GM13976 (cell line): ENCODE measurements at regions not wholly inside any gene's neighbourhood (a gene's known extent, or its start where the extent isn't known, plus 50 kb on each side); places are given as distances from the start of the nearest gene placed in this dataset.

Experiments used
- DNase-seq: peaks from one replicate; pipeline ENCODE4 v3.0.0; 2012; ENCODE audit warnings: low spot score
- in situ Hi-C: fragments of 300-500 bp; cut with MboI; formaldehyde crosslinking; loops from one replicate; pipeline ENCODE4 v1.12.0; 2022; ENCODE audit warnings: low sequenced_read_pairs, mixed read lengths, inconsistent platforms; ENCODE audit not compliant: unreplicated experiment
- TF ChIP-seq, protein P1 (sequence below): IDR thresholded peaks from 2 replicates; pipeline ENCODE4 v1.5.1; 2012; ENCODE audit warnings: borderline replicate concordance, mild to moderate bottlenecking; ENCODE audit not compliant: insufficient read depth; ENCODE audit errors: extremely low read depth, missing control alignments, control extremely low read depth

DNA sequence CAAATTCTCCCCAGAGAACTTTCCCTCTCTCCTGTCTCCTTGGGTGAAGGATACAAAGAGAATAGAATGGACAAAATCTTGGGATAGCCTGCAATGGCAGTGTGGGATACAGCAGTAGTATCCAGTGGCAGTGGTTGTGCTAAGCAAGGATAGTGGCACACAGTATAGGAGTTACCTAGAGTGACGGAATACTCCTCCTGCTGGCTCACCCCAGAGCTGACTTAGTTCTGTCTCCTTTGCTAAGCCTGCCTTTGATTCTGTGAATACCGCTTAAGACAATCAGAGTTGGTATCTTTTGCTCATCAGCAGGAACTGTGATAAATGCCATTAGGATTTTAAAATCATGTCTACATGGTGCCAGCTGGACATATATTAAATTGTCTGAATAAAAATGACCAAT is 404.3 kb downstream of the JRKL start:
- TF ChIP-seq, protein P1, sequence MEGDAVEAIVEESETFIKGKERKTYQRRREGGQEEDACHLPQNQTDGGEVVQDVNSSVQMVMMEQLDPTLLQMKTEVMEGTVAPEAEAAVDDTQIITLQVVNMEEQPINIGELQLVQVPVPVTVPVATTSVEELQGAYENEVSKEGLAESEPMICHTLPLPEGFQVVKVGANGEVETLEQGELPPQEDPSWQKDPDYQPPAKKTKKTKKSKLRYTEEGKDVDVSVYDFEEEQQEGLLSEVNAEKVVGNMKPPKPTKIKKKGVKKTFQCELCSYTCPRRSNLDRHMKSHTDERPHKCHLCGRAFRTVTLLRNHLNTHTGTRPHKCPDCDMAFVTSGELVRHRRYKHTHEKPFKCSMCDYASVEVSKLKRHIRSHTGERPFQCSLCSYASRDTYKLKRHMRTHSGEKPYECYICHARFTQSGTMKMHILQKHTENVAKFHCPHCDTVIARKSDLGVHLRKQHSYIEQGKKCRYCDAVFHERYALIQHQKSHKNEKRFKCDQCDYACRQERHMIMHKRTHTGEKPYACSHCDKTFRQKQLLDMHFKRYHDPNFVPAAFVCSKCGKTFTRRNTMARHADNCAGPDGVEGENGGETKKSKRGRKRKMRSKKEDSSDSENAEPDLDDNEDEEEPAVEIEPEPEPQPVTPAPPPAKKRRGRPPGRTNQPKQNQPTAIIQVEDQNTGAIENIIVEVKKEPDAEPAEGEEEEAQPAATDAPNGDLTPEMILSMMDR: no peak
- DNase-seq: no peak
- in situ Hi-C loops: no loop called here

DNA sequence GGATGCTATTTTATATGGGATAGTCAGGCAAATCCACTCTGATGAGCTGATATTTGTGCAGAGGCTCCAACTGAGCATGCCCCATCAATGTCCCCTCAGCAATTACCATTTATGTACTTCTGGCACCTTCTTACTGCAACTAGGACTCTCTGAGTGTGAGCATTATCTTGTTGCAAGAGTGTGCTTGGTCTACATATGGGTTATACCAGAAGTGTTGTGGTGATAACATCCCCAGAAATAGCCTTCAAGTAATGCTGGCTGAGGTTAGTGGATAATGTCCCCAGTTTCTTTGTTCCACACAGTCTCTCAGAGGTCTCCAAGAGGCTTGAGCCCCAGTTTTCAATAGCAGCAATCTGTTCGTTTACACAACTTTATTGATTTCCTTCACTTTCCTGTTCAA is 408.6 kb downstream of the JRKL start:
- TF ChIP-seq, protein P1: no peak
- in situ Hi-C loops: no loop called here
- DNase-seq: no peak

DNA sequence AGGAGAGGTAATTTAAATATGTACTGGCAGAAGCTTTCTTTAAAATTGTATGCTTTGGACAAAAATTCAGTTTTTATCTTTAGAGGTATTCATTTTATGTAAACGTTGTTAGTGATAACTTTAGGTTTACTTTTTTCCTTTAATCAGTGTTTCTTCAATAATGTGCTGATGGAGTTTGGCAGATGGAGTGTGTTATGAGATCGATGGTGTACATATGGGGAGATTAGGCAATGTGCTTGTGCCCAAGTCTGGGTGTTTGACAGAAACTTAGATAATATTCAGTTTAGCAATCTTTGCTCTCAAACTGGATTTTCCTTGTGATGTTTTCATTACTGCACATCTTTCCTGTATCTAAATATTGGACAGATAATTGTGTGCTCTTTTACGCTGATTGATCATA is 425.4 kb downstream of the JRKL start:
- TF ChIP-seq, protein P1: no peak
- DNase-seq: no peak
- in situ Hi-C loops: no loop called here

DNA sequence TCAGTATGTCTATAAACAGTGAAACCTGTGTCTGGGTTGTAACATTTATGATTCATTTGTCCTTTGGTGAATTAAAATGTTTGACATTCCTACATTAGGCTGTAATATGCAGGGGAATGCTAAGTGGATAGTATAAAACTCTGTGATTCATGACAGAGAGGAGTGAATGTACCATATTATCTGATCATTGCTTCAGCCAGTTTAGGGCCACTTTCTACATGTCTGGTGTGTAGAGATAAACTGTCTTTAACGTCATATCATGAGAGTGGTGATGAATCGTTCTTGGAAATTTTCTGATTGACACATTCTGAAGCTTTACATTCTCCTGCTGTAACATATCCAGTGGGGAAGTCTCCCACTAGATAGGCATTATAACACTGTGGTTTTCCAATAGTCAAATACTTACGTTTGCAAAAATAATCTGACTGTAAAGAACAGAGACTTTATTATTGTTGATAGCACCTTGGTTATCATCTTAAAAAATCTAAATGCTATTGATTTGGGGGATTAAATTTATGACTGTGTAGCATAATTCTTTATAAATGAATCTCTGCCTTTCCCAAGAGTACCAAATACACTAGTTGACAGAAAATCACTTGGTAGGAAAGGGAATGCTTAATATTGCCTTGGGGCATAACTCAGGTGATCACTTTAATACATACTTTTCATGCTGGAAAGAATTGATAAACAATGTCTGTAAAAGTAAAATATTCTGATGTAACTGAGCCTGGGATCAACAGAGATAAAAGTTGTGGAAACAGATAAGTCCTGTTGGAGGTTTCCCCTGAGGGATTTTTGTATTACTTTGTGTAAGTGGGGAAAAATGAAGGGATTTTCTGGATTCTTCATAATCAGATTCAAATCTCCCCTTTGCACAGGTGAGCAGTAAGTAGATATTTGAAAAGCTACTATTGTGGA is 427.9 kb downstream of the JRKL start:
- DNase-seq: no peak
- in situ Hi-C loops: no loop called here
- TF ChIP-seq, protein P1: no peak

DNA sequence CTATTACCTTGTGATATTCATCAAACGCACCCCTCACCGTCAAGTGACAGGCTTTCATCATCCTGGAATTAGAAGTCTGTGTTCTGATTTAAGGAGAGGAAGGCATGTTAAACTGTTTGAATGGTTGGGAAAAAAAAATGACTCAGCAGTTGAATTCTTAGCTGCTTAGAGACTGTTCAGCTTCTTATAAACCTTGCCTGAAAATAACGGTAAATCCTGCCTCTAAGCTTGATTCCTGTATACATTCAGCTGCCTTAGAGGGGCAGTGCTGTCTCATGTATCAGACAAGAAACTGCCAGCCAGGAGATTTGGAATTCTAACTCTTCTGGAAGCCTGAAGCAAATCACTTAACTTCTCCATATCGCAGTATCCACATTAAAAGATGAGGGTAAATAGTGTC is 437.4 kb downstream of the JRKL start:
- TF ChIP-seq, protein P1: no peak
- in situ Hi-C loops: no loop called here
- DNase-seq: no peak

DNA sequence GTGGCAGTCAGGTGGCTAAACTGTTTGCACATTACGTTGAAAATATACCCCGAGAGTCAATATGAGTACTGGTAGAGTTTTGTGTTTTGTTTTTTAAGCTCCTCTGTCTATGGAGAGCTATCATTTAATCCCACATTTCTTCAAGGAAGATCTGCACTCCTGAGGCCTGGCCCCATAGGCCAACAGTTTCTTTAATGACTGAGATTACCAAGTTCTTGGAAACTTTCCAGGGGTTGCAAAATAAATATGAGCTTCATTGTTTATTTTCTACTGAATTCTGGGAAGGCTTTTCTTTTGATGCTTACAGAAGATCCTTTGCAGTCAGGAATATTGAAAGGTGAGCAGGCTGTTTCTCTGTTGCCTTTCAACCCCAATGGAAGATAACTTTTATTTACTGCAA is 452.0 kb downstream of the JRKL start:
- no peak for DNase-seq
- TF ChIP-seq, protein P1: no peak
- in situ Hi-C loops: no loop called here

DNA sequence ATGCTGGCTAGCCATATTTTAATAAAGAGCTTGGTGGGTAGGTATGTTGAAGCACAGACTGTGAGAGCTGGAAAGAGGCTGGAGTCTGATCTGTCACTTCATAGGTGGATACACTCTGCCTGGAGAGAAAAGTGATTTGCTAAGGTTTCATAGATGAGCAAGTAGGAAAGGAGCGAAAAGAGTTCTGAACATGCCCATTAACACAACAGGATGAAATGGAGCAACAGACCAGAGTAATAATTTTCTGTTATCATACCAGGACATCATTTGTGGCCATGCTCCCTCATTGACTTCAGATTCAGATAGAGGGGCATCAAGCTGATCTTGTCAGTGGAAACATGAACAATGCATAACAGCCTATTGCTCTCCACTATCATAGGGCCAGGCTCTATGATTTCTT is 452.9 kb downstream of the JRKL start:
- in situ Hi-C loops: no loop called here
- TF ChIP-seq, protein P1: no peak
- no peak for DNase-seq
